Lower lobe of right lung (tissue), 2 donors: ENCODE measurements at regions not wholly inside any gene's neighbourhood (a gene's known extent, or its start where the extent isn't known, plus 50 kb on each side); places are given as distances from the start of the nearest gene placed in this dataset.

Experiments used
- ATAC-seq, 2 donors: fragments of 200-7000 bp; cut with Tn5 transposase; one replicate each; pipeline ENCODE4 v1.9.1; 2020 to 2022; ENCODE audit warnings: mild to moderate bottlenecking in 2 of 2, moderate library complexity in 2 of 2
- DNase-seq: peaks from one replicate; pipeline ENCODE4 v3.0.0-alpha.2; 2020
- H3K27ac ChIP-seq: fragments of 200-600 bp; one replicate; pipeline ENCODE4 v1.8.0; 2022
- H3K27me3 ChIP-seq: fragments of 200-600 bp; one replicate; pipeline ENCODE4 v1.8.0; 2022; ENCODE audit warnings: low read depth
- H3K36me3 ChIP-seq: fragments of 200-600 bp; one replicate; pipeline ENCODE4 v1.8.0; 2022; ENCODE audit warnings: mild to moderate bottlenecking
- H3K4me1 ChIP-seq: fragments of 200-600 bp; one replicate; pipeline ENCODE4 v1.8.0; 2022
- H3K4me3 ChIP-seq: fragments of 200-600 bp; one replicate; pipeline ENCODE4 v1.8.0; 2022; ENCODE audit warnings: mild to moderate bottlenecking
- H3K9me3 ChIP-seq: fragments of 200-600 bp; one replicate; pipeline ENCODE4 v1.8.0; 2022
- intact Hi-C: fragments of 100-400 bp; cut with DNase I; formaldehyde crosslinking; loops from one replicate; pipeline ENCODE4 v1.11.0; 2022
- TF ChIP-seq, protein P1 (sequence below): fragments of 200-600 bp; IDR thresholded peaks from one replicate; pipeline ENCODE4 v1.8.0; 2022; ENCODE audit warnings: antibody characterized with exemption, mild to moderate bottlenecking
- donor health status: DM: no; HTN: yes; CAD: no; lungs with severe emphysema.

DNA sequence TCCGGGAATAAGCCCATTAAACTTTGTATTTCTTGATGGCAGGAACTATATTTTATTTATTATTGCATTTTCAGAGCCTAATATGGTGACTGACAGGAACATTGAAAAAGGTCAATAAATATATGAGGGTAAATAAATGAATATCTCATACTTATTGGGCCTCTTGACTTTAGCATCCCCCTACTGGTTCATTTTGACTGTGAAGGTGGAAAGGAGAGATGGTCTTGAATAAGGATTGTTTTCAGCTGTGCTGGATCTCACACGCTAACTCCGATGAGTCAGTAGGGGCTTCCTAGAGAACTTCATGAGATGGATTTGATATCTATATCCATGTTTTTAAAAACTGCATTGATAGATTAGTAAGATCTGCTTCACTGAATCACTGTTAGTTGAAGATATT lies 1026.0 kb downstream of the REEP3 start:
- Histone ChIP-seq H3K27ac (no peak overlapping the region), H3K4me1 (no peaks in the 10 kb centered on the region)
- intact Hi-C loops: no loop called here

DNA sequence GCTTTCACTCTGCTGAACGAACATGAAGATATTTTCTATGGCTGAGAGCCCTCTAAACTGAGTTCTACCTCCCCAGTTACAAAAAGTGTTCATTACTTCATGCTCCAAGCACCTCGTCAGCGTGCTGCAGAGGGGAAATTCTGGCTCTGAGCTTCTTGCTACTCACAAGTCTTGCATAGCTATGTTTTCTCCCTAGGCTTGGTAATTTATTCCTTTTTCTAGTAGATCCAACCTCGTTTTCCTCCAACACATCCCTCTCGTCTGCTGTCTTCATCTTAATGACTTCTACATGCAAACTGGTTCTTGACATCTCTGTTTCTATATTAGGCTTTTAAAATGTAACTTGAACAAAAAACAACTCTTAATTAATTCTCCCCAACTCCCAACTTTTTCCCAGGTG lies 1034.5 kb downstream of the REEP3 start:
- no peak overlapping the region for H3K4me3 ChIP-seq
- no peaks in the 10 kb centered on the region for H3K9me3 ChIP-seq
- TF ChIP-seq, protein P1, sequence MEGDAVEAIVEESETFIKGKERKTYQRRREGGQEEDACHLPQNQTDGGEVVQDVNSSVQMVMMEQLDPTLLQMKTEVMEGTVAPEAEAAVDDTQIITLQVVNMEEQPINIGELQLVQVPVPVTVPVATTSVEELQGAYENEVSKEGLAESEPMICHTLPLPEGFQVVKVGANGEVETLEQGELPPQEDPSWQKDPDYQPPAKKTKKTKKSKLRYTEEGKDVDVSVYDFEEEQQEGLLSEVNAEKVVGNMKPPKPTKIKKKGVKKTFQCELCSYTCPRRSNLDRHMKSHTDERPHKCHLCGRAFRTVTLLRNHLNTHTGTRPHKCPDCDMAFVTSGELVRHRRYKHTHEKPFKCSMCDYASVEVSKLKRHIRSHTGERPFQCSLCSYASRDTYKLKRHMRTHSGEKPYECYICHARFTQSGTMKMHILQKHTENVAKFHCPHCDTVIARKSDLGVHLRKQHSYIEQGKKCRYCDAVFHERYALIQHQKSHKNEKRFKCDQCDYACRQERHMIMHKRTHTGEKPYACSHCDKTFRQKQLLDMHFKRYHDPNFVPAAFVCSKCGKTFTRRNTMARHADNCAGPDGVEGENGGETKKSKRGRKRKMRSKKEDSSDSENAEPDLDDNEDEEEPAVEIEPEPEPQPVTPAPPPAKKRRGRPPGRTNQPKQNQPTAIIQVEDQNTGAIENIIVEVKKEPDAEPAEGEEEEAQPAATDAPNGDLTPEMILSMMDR: no peak
- no peaks in the 10 kb centered on the region for H3K4me1 ChIP-seq
- H3K27me3 ChIP-seq: no peaks in the 10 kb centered on the region
- ATAC-seq: no peak
- no peaks in the 10 kb centered on the region for H3K36me3 ChIP-seq
- intact Hi-C loops: no loop called here
- no peak for DNase-seq
- no peak overlapping the region for H3K27ac ChIP-seq

More for the DNA sequence above, 1026.0 kb downstream of the REEP3 start:
- DNase-seq: no peak
- no peaks in the 10 kb centered on the region for H3K27me3 ChIP-seq
- H3K9me3 ChIP-seq: no peaks in the 10 kb centered on the region
- H3K4me3 ChIP-seq: no peak overlapping the region
- TF ChIP-seq, protein P1: no peak
- ATAC-seq: no peak
- H3K36me3 ChIP-seq: no peaks in the 10 kb centered on the region

- intact Hi-C loops: no loop called here
- DNase-seq (no peak), ATAC-seq (no peak)
- TF ChIP-seq, protein P1: no peak
- Histone ChIP-seq H3K9me3 (no peaks in the 10 kb centered on the region), H3K4me3 (no peak overlapping the region), H3K36me3 (no peaks in the 10 kb centered on the region), H3K4me1 (no peaks in the 10 kb centered on the region), H3K27me3 (no peaks in the 10 kb centered on the region), H3K27ac (no peak overlapping the region)
Measured at GRCh38 chr10:64558094-64558835, 1037.1 kb downstream of the REEP3 start.

DNA sequence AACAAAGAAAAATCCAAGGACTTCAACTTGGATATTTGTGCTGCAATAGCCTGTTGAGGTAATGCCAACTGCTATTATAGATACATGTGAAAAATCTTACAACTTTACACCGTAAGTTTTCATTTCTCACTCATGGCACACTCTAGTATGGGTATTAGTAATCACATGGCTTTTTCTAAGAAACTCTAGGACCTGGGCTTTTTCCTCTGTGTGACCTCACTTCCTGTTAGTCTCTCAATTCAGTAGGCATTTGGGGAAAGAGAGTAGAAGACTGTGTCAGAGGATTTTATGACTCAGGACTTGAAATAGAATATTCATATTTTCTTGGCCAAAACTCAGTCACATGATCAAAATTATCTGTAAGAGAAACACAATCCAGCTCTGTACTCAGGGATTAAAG lies 1049.9 kb downstream of the REEP3 start:
- Histone ChIP-seq H3K4me3 (no peak overlapping the region), H3K27ac (no peak overlapping the region), H3K4me1 (no peaks in the 10 kb centered on the region), H3K27me3 (no peaks in the 10 kb centered on the region), H3K36me3 (no peaks in the 10 kb centered on the region), H3K9me3 (no peaks in the 10 kb centered on the region)
- DNase-seq (no peak), ATAC-seq (no peak)
- intact Hi-C loops: no loop called here
- TF ChIP-seq, protein P1: no peak

DNA sequence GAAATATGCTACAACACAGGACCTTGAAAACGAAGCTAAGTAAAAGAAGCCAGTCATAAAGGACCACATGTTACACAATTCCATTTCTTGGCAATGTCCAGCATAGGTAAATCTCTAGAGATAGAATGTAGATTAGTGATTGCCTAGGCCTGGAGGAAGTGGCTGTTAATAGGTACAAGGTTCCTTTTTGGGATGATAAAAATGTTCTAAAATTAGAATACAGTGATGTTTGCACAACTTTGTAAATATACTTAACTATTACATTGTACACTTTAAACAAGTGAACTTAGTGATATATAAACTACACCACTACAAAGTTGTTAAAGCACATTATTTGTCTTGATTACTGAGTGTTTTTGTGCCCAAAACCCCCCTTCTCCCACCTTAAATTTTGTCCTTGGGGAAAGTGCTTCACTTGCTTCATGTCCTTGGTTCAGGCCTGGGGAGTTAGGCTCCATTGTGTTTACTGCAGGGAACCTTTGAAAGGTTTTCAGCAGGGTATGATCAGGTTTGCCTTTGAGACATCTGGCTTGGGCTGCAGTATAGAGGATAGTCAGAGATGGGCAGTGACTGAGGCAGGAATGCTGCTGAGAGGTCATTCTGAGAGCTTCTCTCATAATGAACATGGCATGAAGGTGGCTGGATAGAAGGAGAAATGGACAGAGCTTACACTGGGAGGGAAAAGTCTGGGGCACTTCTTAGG lies 1052.6 kb downstream of the REEP3 start:
- TF ChIP-seq, protein P1: no peak
- H3K36me3 ChIP-seq: no peaks in the 10 kb centered on the region
- H3K27me3 ChIP-seq: no peaks in the 10 kb centered on the region
- no peaks in the 10 kb centered on the region for H3K9me3 ChIP-seq
- intact Hi-C loops: no loop called here
- no peak for DNase-seq
- H3K4me1 ChIP-seq: no peaks in the 10 kb centered on the region
- ATAC-seq: peak; percentile 74 to 88
- H3K4me3 ChIP-seq: no peak overlapping the region
- H3K27ac ChIP-seq: no peak overlapping the region
